ENCODE measurements at regions not wholly inside any gene's neighbourhood (a gene's known extent, or its start where the extent isn't known, plus 50 kb on each side); places are given as distances from the start of the nearest gene placed in this dataset.

- TF ChIP-seq CTCF (IDR thresholded peaks at IDR 0.05; ENCODE audit: poor library complexity, severe bottlenecking) (no peak), EP300 (conservative IDR thresholded peaks at IDR 0.05; ENCODE audit: poor library complexity, severe bottlenecking) (no peak), SMC3 (conservative IDR thresholded peaks at IDR 0.05; ENCODE audit: poor library complexity) (no peak), POLR2AphosphoS5 (IDR thresholded peaks at IDR 0.05) (no peak)
Measured at GRCh38 chr2:120905298-120905697, 169.6 kb downstream of the GLI2 start.

Data from neural cell (in vitro differentiated cells).